Stimulated activated CD4-positive, alpha-beta T cell treated with anti-CD3 and anti-CD28 coated beads, Interleukin-15, amount 100 ng/mL, for 1 hour (primary cell): ENCODE measurements at regions not wholly inside any gene's neighbourhood (a gene's known extent, or its start where the extent isn't known, plus 50 kb on each side); places are given as distances from the start of the nearest gene placed in this dataset.

ENCODE experiments used
- DNase-seq, 2 donors: peaks; one replicate each; pipeline ENCODE4 v3.0.0-alpha.2; 2020; ENCODE audit warnings: low read depth in 1 of 2, low spot score in 1 of 2

GRCh38 chr3:95134693-95135413 is 1072.0 kb downstream of the NSUN3 start:
- no peak for DNase-seq

DNA sequence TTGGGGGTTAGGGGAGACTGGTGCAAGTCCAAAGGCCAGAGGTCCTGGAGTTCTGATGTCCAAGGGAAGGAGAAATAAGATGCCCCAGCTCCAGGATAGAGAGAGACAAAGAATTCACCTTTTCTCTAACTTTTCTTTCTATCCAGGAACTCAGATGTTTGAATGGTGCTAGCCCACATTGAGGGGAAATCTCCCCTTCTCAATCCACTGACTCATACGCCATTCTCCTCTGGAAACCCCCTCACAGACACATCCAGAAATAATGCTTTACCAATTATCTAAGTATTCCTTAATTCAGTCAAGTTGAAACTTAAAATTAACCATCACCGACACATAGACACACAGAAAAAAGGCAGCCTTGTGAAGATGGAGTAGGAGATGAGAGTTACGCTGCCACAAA is 1085.2 kb downstream of the NSUN3 start:
- DNase-seq: no peak

GRCh38 chr3:95151590-95151989 is 1088.7 kb downstream of the NSUN3 start:
- DNase-seq: no peak

GRCh38 chr3:95154766-95155165 is 1091.9 kb downstream of the NSUN3 start:
- DNase-seq: no peak

GRCh38 chr3:95162794-95163193 is 1099.9 kb downstream of the NSUN3 start:
- no peak for DNase-seq

DNA sequence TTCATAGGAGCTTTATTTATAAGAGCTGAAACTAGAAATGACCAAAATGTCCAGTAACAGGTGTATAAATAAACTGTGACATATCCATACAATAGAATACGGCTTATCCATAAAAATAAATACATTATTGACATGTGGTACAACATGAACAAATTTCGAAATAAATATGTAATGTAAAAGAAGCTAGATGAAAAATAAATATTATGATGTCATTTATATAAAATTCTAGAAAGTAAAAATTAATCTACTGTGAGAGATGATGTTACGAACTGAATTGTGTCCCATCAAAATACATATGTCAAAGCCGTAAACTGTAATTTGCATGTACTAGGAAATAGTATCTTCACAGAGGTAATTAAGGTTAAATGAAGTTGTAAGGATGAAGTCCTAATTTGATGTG is 1104.9 kb downstream of the NSUN3 start:
- DNase-seq: no peak

DNA sequence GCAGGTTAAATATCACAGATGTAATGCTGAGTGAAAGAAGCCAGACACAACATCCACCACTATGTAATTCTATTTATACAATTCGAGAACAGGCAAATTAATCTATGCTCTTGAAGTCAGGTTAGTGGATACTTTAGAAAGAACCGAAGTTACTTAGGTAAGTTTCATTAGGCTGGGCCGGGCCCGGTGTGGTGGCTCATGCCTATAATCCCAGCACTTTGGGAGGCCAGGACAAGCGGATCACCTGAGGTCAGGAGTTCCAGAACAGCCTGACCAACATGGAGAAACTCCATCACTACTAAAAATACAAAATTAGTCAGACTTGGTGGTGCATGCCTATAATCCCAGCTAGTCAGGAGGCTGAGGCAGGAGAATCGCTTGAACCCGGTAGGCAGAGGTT is 1105.7 kb downstream of the NSUN3 start:
- no peak for DNase-seq

- no peak for DNase-seq
Observed at GRCh38 chr3:95172164-95172943, 1109.5 kb downstream of the NSUN3 start.

DNA sequence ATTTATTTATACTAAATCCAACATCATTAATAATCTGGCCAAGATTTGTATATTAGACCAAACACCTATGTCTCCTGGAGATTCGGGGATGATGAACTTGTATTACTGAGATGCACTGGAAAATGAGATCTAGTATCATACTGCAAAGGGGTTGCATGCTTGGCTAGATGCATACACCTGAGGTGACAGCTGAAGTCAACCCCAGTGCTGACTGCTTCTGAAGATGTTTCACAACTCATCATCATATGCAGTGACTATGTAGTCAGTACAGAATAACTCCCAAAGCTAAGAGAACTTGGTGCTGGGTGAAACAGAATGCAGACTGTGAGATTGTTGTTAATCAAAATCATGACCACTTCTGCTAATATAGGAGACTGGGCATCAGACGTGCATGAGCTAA is 1114.2 kb downstream of the NSUN3 start:
- no peak for DNase-seq

DNA sequence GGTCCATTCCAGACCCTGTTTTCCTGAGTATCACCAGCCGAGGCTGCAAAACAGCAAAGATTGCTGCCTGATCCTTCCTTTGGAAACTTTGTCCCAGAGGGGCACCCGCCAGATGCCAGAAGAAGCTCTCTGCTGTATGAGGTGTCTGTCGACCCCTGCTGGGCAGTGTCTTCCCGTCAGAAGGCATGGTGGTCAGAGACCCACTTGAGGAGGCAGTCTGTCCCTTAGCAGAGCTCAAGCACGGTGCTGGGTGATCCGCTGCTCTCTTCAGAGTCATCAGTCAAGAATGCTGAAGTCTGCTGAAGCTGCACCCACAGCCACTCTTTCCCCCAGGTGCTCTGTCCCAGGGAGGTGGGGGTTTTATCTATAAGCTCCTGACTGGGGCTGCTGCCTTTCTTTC is 1121.2 kb downstream of the NSUN3 start:
- DNase-seq: no peak

DNA sequence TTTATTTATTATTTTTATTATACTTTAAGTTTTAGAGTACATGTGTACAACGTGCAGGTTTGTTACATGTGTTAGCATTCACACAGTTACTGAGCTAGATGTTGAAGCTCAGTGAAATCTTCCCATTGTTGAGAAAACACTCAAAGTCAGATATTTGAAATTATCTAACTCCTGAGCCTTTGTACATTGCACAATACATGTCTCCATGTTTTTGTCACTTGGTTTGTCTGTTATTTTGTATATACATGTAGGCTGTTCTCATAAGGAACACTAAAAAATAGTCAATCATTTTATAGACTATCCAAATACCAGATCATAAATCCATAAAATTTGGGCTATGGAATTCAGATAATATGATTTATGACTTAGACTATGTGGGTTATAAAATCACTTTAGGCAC is 1126.5 kb downstream of the NSUN3 start:
- no peak for DNase-seq

- no peak for DNase-seq
Observed at GRCh38 chr3:95197661-95198060, 1134.8 kb downstream of the NSUN3 start.

DNA sequence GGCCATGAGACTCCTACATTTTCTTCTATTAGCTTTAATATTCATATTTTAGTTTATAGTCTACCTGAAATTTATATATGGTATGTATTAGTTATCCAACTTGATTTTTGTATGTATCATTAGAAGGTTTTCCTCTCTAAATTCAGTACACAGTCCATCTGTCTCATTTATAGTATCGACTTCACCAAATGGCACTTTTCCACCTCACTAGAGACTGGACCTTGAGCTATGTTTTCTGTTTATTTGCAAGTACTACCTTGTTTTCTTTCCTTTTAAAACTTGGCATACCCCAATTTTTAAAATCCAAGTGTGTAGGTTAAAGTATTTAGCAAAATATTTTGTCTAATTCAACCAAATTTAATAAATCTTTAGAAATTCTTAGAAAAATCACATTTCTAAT is 1137.5 kb downstream of the NSUN3 start:
- DNase-seq: no peak

DNA sequence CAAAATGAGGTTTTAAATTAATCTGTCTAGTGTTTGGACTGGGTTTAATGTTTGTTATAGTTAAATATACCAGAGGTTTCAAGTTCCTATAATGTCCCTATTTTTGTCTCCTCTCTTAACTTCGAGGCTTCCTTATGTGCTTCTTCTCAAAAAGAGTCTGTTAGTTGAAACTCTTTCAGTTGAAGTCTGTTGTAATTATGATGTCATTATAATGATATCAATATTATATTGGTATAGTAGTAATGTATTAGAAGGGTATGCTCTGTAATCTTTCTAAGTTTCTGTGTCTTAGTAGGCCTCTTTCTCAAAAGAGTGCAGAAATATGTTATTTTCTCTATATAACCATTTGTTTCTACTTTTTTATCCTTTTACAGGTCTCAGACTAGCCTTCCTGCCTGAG is 1148.0 kb downstream of the NSUN3 start:
- DNase-seq: no peak

DNA sequence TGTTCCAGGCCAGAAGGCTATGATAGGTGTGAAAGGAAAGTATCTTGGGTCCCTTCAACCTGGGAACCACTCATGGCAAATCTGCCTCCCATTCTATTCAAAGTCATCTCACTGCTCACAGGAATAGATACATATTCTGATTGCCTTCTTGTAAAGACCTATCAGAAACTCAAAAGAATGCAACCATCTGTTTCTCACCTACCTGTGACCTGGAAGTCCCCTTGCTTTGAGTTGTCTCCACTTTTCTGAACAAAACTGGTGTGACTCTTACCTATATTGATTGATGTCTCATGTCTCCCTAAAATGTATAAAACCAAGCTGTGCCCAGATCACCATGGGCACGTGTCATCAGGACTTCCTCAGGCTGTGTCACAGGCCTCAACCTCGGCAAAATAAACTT is 1149.3 kb downstream of the NSUN3 start:
- no peak for DNase-seq

GRCh38 chr3:95215437-95215957 is 1152.6 kb downstream of the NSUN3 start:
- DNase-seq: no peak

GRCh38 chr3:95217661-95218060 is 1154.8 kb downstream of the NSUN3 start:
- no peak for DNase-seq

GRCh38 chr3:95218484-95218883 is 1155.6 kb downstream of the NSUN3 start:
- DNase-seq: no peak

GRCh38 chr3:95226437-95226836 is 1163.6 kb downstream of the NSUN3 start:
- no peak for DNase-seq

DNA sequence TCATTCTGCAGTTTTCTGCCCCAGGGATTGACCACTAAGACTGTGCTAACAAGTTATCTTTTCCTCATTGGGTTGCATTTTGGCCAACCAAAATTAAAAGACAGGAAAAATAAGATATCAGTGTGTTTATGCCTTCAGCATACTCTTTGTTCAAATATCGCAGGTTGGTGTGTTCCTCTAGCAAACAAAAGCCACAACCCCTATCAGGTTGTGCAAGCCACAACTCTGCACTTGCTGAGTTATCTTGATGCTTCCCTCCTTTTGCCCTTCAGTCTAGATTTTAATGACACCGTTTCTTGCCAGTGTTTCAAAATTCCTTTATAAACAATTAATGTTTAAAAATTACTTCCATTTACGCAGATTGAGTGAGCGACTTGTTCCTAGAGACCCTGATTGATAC is 1164.2 kb downstream of the NSUN3 start:
- no peak for DNase-seq

- no peak for DNase-seq
Observed at GRCh38 chr3:95228416-95228815, 1165.6 kb downstream of the NSUN3 start.

GRCh38 chr3:95235916-95236315 is 1173.1 kb downstream of the NSUN3 start:
- DNase-seq: no peak

GRCh38 chr3:95237783-95238182 is 1174.9 kb downstream of the NSUN3 start:
- no peak for DNase-seq
